HCEC 1CT (cell line): ENCODE measurements at regions not wholly inside any gene's neighbourhood (a gene's known extent, or its start where the extent isn't known, plus 50 kb on each side); places are given as distances from the start of the nearest gene placed in this dataset.
"Not testable (repeated sequence)": the region's sequence is repeated elsewhere in the genome, so short reads cannot be mapped to it uniquely, and the experiment has no call there.

Experiments used
- DNase-seq: peaks from one replicate; pipeline ENCODE4 v3.0.0-alpha.2; 2017

DNA sequence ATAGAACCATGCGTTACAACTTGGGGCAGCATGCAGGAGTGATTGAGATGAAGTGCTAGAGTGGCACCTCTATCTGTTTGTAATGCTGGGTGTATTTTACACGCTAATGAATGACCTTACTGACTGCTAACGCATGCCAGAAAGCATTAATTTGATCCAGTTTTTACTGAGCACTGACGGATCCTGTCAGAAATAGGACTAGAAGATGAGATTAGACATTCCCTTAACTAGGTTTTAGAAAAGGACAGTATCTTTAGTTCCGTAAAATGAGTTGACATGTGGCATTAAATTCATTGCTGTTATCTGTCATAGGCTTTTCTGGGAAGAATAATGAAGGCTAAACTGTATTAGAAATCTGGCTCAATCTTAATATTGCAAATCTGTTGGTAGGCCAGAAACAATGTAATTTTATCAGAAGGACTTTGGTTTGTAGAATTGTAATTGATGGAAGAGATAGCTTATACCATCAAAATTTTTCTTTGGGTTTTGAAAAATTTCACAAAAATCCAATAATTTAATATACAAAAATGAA lies 140.4 kb upstream of the WDFY3 start:
- no peak for DNase-seq

DNA sequence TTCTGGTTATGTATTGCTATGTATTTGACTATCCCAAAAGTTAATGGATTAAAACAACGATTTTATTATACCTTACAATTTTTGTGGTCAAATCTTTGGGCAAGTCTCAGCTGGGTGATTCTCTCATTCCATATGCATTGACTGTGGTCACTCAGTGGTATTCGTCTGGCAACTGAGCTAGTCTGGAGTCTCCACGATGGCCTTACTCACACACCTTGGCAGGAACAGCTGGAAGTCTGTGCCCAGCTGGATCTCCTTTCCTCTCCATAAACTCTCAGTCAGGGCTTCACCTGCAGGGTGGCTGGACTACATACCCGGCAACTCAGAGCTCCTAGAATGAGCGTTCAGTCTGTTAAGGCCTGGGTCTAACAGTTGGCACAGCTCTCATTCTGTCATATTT lies 141.1 kb upstream of the WDFY3 start:
- DNase-seq: no peak

- DNase-seq: no peak
Observed at GRCh38 chr4:85113706-85114105, 147.2 kb upstream of the WDFY3 start.

- DNase-seq: no peak
Observed at GRCh38 chr4:85114526-85114925, 148.0 kb upstream of the WDFY3 start.

DNA sequence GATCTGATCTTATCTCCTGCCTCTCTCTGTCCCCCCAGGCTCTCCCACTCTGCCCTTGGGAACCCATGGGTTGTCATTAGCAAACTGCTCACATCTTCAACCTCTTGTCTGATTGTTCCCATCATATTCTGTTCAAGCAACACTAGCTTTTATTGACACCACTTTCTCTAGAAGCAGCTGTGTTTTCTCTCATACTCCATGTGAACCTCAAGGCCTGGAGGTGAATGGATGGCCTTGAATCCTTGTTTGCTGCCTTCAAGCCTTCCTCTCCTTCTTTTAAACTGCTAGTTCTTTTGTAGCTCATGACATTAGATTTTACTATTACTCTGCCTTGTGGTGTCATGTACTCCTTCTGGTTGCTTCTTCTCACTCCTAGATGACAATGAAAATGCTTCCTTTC lies 149.5 kb upstream of the WDFY3 start:
- DNase-seq: no peak

DNA sequence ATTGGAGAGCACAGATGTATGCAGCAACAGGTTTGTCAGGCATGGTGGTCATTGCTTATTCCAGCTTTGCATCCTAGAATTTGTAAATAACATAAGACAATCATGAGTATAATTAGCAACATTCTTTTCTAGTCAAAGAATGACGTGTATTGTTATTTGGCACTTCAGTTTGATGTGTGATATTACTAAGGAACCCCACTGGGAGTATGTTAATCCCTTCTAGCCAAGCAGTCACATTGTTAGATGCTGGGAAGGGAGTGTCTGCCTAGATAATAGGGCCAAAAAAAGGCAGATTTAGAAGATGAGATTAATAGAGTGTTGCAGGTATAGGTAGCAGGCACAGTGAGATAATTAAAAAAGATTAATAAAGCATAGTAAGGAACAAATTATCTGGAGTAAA lies 159.2 kb upstream of the WDFY3 start:
- no peak for DNase-seq

DNA sequence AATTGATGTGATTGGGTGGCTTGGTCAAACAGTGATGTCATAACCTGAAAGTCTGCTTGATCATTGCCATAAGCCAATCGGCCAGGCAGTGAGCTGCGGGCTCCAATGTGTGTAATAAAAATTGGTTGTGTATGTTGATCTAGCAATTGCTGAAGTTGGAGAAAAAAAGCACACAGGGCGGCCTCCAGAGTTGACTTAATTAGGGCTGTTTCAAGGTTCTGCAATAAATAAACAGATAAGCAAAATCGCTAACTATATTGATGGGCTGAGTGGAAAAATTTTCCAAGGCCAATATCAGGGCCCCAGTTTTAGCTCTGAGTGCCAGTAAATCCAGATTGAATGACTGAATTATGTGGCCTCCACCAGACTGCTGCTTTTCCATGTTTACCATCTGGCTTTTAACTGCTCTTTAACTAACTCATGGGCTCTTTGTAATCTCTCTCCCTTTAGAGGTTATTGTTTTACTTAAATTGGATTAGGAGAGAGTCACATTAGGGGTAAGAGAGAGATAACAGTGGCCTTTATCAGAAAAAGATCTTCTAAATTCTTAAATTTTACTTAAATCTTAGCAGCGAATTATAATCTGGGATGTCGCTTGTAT lies 160.6 kb upstream of the WDFY3 start:
- no peak for DNase-seq

DNA sequence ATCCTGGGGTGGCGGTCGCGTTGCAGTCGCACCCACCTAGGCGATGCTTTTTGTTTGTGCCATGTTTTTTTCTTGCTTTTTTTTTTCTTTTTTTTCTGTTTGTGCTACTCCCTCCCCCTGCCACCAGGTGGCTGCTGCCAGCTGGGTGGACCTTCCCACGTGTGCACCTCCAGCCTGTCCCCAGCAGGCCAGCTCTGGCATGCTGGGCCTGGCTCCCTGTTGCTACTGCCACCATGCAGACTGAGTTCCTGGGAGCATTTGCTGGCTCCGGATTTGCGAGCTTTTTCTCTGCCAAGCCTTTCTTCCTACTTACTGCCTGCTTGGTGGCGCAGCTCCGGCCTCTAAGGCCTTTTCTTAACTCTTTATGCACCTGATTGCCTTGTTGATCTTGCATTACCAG lies 161.2 kb upstream of the WDFY3 start:
- no peak for DNase-seq

DNA sequence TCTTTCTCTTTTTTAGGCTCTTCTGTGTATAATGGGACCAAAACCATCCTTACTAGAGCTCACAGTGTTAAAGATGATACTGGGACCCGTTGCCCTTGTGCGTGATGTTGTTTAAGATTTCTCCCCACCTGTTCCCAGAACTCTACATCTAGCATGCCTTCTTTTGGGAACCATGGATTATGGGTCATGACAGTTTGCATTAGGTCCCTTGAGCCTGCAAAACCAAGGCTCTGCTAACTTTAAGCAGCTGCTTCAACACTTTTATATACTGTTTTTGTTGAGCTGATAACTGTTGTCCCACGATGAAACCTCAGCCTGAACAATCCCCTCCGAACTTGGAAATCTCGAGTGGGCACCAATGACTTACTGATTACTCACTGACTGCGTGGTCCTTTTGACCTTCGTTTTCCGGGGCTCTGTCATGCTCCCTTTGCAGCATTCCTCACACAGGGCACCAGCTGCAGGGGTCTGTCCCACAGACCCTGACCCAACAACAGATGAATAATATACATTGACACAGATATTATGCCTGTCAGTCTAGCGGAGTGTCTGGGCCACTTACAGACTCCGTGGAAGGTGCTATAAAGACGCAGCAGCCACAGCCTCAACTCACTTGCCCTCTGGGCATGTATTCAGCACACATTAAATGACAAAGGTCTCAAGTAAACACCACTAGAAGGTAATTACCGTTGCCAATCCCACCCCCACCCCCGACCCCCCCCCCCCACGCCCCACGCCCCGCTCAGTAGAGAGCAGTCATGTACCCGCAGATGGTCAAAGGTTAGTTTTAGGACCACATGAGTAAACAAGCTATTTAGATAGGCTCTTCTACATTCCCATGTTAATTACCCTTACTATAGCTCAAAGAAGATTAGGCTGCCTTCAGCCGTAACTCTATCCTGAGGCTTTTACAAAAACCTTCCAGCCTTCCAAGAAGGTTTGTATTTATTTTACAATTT lies 162.0 kb upstream of the WDFY3 start:
- DNase-seq: no peak

DNA sequence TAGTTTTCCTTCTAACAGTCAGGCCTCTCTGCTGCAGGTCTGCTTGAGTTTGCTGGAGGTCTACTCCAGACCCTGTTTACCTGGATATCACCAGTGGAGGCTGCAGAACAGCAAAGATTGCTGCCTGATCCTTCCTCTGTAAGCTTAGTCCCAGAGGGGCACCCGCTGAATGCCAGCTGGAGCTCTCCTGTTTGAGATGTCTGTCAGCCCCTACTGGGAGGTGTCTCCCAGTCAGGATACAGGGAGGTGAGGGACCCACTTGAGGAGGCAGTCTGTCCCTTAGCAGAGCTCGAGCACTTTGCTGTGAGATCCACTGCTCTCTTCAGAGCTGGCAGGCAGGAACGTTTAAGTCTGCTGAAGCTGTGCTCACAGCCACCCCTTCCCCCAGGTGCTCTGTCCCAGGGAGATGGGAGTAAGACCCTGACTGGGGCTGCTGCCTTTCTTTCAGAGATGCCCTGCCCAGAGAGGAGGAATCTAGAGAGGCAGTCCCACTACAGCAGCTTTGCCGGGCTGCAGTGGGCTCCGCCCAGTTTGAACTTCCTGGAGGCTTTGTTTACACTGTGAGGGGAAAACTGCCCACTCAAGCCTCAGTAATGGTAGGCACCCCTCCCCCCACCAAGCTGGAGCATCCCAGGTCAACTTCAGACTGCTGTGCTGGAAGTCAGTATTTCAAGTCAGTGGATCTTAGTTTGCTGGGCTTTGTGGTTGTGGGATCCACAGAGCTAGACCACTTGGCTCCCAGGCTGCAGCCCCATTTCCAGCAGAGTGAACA lies 163.1 kb upstream of the WDFY3 start:
- not testable (repeated sequence) for DNase-seq

DNA sequence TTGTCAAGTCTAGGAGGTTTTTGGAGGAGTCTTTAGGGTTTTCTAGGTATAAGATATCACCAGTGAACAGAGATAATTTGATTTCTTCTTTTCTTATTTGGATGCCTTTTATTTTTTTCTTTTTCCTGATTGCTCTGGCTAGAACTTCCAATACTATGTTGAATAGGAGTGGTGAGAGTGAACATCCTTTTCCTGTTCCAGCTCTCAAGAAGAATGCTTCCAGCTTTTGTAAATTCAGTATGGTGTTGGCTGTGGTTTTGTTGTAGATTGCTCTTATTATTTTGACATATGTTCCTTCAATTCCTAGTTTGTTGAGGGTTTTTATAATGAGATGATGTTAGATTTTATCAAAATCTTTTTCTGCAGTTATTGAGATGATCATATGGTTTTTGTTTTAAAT lies 165.6 kb upstream of the WDFY3 start:
- DNase-seq: no peak

GRCh38 chr4:85132570-85132969 lies 166.1 kb upstream of the WDFY3 start:
- DNase-seq: no peak

GRCh38 chr4:85139749-85140148 lies 173.3 kb upstream of the WDFY3 start:
- not testable (repeated sequence) for DNase-seq

- no peak for DNase-seq
Observed at GRCh38 chr4:85142451-85142850, 176.0 kb upstream of the WDFY3 start.

- DNase-seq: peak; percentile 57
Observed at GRCh38 chr4:85147481-85148076, 181.1 kb upstream of the WDFY3 start.

DNA sequence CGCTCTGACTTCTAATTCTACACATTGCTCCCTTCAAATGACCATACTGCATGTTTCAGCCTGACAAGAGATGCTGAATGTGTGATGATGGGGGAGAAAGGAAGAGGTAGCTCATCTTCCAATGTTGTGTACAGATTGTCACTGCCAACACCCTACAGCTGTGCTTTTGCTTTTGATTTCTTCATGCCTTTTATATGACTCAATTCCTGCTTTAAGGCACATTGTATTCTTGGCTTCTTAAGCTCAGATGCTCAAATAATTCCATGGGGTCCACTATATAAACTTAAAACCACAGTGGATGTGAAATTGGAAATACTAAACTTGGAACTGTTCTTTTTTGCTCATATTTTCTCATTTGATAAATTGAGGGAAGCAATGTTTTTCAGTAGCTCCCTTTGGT lies 183.2 kb upstream of the WDFY3 start:
- DNase-seq: peak; percentile 67

- no peak for DNase-seq
Observed at GRCh38 chr4:85151371-85151770, 184.9 kb upstream of the WDFY3 start.

DNA sequence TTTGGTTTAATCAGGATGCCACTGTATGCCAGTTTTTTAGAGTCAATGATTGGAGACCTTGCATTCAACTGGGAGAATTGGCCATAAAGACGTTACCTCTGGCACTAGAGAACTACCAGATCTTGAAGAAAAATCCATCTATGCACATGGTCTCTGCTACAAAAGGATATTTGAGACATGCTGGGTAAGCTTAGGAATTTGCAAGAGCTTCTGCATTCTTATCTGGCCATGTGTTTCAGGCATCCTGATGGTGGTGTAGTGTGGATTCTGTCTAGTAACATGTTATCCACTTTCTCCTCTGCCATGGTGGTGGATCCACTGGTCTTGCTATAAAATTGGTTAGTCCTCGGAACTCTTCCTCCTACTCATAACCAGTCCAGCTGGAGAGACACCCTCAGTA lies 185.3 kb upstream of the WDFY3 start:
- DNase-seq: no peak

GRCh38 chr4:85152480-85152879 lies 186.0 kb upstream of the WDFY3 start:
- DNase-seq: no peak

DNA sequence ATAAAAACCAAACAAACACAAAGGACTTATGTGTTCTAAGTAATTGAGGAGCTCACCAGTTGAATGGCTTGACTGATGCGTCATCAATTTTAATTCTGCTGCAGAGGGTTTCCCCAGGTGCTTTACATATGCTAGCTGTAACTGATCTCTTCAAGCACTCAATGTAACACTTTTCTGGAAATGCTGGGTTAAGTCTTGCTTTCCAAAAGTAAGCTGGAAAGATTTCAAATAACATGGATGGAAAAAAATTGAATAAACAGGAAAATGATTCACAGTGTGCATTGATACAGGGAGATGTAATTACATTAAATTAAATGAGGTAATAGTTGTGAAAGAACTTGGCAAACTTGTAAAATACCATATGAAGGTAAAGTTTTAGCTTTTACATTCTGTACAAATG lies 186.7 kb upstream of the WDFY3 start:
- peak; percentile 56 for DNase-seq

DNA sequence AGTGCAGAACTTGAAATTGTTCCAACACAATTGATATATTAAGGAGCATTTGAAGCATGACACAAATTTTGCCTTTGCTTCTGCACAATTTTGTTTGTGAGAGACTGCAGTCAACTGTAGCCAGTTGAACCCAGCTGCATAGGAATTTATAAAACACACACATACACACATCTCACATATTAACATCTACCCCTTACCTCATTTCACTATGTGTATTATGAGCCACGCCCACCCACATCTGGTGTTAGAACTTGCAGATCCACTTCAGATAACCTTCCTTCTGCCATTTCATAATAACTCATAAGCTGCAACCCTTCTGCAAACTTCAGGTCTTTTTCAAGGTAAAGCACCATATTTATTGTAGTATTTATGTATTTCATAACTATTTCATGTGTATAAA lies 188.1 kb upstream of the WDFY3 start:
- DNase-seq: no peak

DNA sequence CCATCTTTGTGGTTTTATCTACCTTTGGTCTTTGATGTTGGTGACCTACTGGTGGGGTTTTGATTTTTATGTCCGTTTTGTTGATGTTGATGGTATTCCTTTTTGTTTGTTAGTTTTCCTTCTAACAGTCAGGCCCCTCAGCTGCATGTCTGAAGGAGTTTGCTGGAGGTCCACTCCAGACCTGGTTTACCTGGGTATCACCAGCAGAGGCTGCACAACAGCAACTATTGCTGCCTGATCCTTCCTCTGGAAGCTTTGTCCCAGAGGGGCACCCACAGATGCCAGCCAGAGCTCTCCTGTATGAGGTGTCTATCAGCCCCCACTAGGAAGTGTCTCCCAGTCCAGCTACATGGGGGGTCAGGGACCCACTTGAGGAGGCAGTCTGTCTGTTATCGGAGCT lies 199.3 kb upstream of the WDFY3 start:
- DNase-seq: no peak

DNA sequence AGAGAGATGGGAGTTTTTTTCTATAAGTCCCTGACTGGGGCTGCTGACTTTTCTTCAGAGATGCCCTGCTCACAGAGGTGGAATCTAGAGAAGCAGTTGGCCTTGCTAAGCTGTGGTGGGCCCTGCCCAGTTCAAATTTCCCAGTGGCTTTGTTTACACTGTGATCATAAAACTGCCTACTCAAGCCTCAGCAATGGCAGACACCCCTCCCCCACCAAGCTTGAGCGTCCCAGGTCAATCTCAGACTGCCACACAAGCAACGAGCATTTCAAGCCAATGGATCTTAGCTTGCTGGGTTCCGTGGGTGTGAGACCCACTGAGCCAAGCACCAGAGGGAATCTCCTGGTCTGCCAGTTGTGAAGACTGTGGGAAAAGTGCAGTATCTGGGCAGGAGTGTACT lies 199.8 kb upstream of the WDFY3 start:
- DNase-seq: no peak
